GM21576 (cell line): ENCODE measurements at regions not wholly inside any gene's neighbourhood (a gene's known extent, or its start where the extent isn't known, plus 50 kb on each side); places are given as distances from the start of the nearest gene placed in this dataset.
"Not testable (repeated sequence)": the region's sequence is repeated elsewhere in the genome, so short reads cannot be mapped to it uniquely, and the experiment has no call there.

Experiments
- ATAC-seq: cut with Tn5 transposase; IDR thresholded peaks from one replicate; pipeline ENCODE4 v1.9.1; 2021; ENCODE audit warnings: mild to moderate bottlenecking, moderate library complexity; ENCODE audit not compliant: unreplicated experiment

GRCh38 chr6:102995491-102995890, 1602.0 kb downstream of the GRIK2 start:
- no peak for ATAC-seq

GRCh38 chr6:102994866-102995265, 1601.4 kb downstream of the GRIK2 start:
- no peak for ATAC-seq

- peak; percentile 62 for ATAC-seq
Measured at GRCh38 chr6:102986086-102986485, 1592.6 kb downstream of the GRIK2 start.

GRCh38 chr6:102984357-102984756, 1590.8 kb downstream of the GRIK2 start:
- no peak for ATAC-seq

GRCh38 chr6:102981490-102982015, 1588.0 kb downstream of the GRIK2 start:
- no peak for ATAC-seq

GRCh38 chr6:102980951-102981350, 1587.4 kb downstream of the GRIK2 start:
- no peak for ATAC-seq

GRCh38 chr6:102961902-102962301, 1568.4 kb downstream of the GRIK2 start:
- ATAC-seq: no peak

- no peak for ATAC-seq
Measured at GRCh38 chr6:102950967-102951366, 1557.5 kb downstream of the GRIK2 start.

- no peak for ATAC-seq
Measured at GRCh38 chr6:102944475-102944874, 1551.0 kb downstream of the GRIK2 start.

- ATAC-seq: no peak
Measured at GRCh38 chr6:102942206-102942605, 1548.7 kb downstream of the GRIK2 start.

GRCh38 chr6:102936959-102937358, 1543.5 kb downstream of the GRIK2 start:
- ATAC-seq: no peak

GRCh38 chr6:102928109-102928508, 1534.6 kb downstream of the GRIK2 start:
- no peak for ATAC-seq

GRCh38 chr6:102918161-102918560, 1524.7 kb downstream of the GRIK2 start:
- no peak for ATAC-seq

GRCh38 chr6:102911571-102911970, 1518.1 kb downstream of the GRIK2 start:
- no peak for ATAC-seq

- not testable (repeated sequence) for ATAC-seq
Measured at GRCh38 chr6:102910701-102911139, 1517.2 kb downstream of the GRIK2 start.

GRCh38 chr6:102907181-102907580, 1513.7 kb downstream of the GRIK2 start:
- no peak for ATAC-seq

- no peak for ATAC-seq
Measured at GRCh38 chr6:102902471-102902870, 1509.0 kb downstream of the GRIK2 start.

GRCh38 chr6:102895683-102896082, 1502.2 kb downstream of the GRIK2 start:
- ATAC-seq: no peak

GRCh38 chr6:102885165-102885564, 1491.7 kb downstream of the GRIK2 start:
- no peak for ATAC-seq

- ATAC-seq: no peak
Measured at GRCh38 chr6:102853249-102853955, 1459.9 kb downstream of the GRIK2 start.

- ATAC-seq: no peak
Measured at GRCh38 chr6:102848796-102849195, 1455.3 kb downstream of the GRIK2 start.

- no peak for ATAC-seq
Measured at GRCh38 chr6:102848210-102848609, 1454.7 kb downstream of the GRIK2 start.

GRCh38 chr6:102841060-102841459, 1447.6 kb downstream of the GRIK2 start:
- ATAC-seq: no peak
